ENCODE measurements at regions not wholly inside any gene's neighbourhood (a gene's known extent, or its start where the extent isn't known, plus 50 kb on each side); places are given as distances from the start of the nearest gene placed in this dataset.

DNA sequence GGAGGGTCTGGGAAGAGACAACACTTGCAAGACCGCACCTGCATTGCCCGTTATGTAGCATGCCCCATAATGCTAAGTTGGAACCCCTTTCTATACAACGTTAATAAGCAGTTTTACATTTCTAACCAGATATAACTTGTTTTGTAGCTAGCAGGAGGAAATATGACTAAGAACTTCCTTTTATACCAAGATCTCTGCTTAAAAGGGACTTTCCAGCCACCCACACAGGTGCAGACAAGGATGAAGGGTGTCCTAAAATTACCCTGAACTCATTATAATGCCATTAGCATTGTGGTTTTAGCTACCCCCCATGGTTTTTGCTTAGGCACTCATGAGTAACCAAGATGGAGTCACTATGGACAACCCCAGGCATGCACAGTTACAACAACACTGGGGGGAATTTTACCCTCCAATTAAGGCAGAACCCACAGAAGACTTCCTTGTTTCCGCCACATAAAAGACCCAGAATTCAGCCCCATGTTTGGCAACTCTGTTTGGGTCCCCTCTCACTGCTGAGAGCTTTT is 362.8 kb downstream of the CBLN2 start:
- no peak for DNase-seq (ENCODE audit: low read depth)

- DNase-seq (ENCODE audit: low read depth) = no peak
These were observed 363.5 kb downstream of the CBLN2 start for GRCh38 chr18:72180689-72181088.

- no peak for DNase-seq (ENCODE audit: low read depth)
These were observed 369.0 kb downstream of the CBLN2 start for GRCh38 chr18:72174972-72175649.

- no peak for DNase-seq (ENCODE audit: low read depth)
These were observed 372.5 kb downstream of the CBLN2 start for GRCh38 chr18:72171596-72171995.

DNA sequence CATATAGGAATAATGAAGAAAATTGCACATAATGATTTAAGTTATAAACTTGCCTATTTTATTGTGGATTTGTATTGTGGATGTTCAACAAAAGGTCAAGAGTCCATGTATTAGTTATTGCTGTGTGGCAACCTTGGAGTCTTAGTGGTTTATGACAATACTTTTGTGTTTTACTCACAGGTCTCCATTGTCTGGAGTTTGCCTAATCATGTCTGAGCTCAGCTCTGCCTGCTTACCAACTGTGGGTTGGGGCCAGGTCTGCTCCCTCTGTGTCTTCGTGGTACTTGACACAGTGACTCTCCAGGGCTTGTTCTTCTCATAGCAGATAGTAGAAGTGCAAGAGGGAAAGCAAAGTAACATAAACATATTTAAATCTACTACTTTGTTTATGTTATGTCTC is 382.5 kb downstream of the CBLN2 start:
- no peak for DNase-seq (ENCODE audit: low read depth)

DNA sequence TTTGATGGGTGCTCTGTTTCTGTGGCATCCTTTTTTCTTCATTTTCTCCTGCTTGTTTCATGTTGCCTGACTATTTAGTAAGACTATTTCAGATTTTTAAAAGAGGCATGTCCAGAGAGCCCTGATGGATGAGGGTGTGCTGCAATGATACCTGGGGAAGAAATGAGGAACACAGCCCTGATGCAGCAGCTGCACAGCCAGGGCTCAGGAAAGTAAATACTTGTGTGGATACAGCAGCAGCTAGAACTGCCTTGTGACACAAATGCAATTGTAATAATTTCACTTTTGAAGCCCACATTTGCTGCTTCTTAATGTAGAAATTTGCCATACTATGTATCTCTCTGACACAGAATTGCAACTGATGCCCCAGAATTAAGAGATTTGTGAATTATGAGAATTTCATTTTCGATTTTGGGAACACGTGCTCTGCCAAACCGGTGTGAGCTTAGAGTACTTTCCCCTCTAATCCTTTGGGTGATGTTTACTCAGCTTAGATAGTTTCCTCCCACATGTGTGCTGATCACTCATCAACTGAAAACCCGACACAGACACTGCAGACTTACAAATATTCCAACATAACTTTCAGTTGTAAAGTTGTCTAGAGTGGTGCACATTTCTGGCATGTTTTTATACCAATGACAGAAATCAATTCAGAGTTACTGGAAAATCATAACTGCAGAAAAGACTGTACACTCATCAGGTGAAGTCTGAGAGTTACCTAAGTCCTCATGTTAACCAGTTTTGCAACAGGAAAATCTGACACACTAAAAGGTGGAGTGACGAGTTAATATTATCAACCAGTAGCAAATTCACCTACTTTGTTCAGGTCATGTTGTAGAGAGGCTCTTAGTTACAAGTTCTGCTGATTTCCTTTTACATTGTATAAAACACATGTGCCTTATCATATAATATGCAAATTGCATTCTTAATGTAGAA is 383.4 kb downstream of the CBLN2 start:
- DNase-seq (ENCODE audit: low read depth) = no peak

- no peak for DNase-seq (ENCODE audit: low read depth)
These were observed 388.8 kb downstream of the CBLN2 start for GRCh38 chr18:72155327-72155726.

GRCh38 chr18:72154926-72155325 is 389.2 kb downstream of the CBLN2 start:
- no peak for DNase-seq (ENCODE audit: low read depth)

DNA sequence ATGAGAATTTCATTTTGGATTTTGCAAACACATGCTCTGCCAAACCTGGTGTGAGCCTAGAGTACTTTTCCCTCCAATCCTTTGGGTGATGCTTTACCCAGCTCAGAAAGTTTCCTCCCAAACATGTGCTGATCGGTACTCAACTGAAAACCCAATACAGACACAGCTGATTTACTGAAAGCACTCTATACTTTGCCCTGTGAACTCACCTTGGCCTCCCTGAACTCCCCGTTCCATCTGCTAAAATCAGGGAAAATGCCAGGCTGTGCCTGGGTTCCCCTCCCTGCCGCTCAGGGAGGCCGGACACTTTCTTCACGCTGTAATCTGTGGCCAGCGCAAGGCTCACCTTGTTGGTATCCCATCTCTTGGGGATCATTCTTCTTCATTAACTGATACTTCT is 391.2 kb downstream of the CBLN2 start:
- DNase-seq (ENCODE audit: low read depth) = no peak

DNA sequence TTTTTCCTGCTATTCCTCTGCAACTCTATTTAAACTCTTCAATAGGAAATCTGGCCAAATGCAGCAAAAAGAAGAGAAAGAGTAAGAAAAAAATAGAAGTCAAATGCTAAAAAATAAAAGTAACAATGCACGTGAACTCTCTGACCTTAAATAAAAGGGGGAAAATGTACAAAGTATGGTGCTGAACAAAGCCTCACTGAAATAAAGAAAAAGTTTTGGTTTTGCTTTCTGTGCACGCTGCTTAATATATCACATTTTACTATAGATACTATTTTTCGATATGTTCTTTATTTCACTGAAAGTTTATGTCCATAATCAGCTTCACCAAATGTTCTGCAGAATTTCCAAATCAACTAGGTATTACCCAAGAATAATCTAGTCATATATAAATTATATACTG is 396.3 kb downstream of the CBLN2 start:
- no peak for DNase-seq (ENCODE audit: low read depth)

GRCh38 chr18:72140007-72140406 is 404.1 kb downstream of the CBLN2 start:
- DNase-seq (ENCODE audit: low read depth) = no peak

DNA sequence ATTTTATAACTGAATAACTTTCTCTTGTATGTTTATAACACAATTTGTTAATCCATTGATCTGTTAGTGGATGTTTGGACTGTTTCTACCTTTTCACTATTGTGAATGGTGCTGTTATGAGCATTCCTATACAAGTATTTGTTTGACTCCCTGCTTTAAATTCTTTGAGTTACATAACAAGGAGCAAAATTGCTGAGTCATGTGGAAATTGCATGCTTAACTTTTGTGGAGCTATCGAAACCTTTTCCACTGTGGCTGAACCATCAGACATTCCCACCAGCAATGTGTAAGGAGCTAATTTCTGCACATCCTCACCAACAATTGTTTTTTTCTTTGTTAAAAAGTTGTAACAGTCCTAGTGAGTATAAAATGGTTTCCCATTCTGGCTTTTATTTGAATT is 415.5 kb downstream of the CBLN2 start:
- DNase-seq (ENCODE audit: low read depth) = peak; percentile 13

GRCh38 chr18:72122103-72122502 is 422.0 kb downstream of the CBLN2 start:
- DNase-seq (ENCODE audit: low read depth) = no peak

DNA sequence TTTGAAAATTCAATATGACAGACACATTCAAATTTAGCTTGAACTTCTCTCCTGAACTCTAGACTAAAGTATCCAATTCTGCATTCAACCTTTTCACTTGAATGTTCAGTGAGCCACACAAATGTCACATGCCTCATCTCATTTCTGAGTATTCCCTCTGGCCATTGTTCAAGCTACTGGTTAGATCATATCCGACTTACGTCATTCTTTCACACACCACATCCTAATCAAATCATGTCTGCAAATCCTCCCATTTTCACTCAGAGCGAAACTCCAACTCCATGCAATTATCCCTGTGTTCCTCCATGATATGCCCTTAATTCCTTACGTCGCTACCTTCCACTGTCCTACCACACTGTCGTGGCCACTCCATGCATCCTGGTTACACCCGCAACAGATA is 425.1 kb downstream of the CBLN2 start:
- peak; percentile 47 for DNase-seq (ENCODE audit: low read depth)

DNA sequence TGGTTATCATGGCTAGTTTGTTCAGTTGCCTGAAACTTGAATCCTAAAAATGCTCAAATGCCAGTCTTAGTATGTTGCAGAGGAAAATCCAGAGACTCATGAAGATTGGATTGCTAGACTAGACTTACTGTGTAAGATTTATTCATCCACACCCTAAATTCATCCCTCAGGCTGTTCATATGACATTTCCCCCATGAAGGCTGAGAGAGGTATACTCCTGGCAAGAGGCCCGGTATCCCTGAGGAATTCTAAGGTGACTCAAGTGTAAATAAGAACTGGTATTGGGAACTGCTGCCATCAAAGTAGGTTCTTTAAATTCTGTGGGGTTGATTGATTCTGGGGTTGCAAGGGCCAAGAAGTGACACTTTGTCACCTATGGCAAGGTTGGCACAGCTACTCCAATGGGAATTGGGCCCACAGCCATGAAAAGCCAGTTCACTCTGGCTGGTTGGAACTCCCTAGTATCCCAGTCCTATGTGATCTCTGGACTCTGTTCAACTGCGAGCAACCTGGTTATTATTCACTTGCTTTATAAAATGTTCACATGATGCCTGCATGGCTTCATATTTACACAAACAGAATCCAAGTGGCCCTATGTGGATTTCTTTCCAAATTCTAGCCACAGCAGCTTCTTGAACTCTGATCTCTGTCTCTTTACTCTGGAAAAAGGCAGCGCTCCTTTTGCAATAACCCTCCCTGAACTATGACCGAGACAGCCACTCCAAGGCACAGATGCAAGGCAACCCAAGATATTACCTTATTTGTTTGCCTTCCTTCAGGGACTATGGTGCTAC is 429.1 kb downstream of the CBLN2 start:
- DNase-seq (ENCODE audit: low read depth) = no peak

DNA sequence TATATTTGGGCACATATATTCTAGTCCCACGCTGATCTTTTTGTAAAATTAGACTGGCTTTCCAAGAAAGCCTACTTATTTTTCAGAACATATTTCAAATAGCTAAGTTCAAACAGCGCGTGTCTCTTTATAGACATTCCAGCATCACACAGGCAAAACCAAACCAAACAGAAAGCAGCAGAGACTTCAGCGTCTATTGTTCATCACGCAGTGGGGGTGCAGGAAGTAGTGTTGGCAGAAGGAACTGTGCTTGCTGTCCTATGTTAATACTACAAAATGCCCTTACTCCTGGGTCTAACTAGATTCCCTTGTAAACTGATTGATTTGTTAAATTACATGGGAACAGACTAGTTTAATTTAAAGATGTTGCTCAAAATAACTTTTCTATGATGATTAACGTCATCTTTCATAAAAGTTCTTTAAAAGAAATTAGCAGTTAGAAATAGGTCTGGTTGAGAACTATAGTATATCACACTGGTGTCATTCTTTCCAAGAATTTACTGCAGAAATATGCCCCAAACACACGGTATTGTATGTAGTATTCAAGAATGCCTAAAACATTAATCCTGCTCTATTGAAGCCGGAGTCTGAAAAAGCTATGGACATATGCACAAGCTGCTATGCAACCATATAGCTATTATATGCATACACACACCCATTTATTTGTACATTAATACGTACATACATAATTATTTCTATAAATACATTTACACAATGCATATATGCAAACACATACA is 436.3 kb downstream of the CBLN2 start:
- DNase-seq (ENCODE audit: low read depth) = peak; percentile 28

- peak; percentile 2 for DNase-seq (ENCODE audit: low read depth)
These were observed 439.3 kb downstream of the CBLN2 start for GRCh38 chr18:72104851-72105250.

GRCh38 chr18:72102412-72102811 is 441.7 kb downstream of the CBLN2 start:
- DNase-seq (ENCODE audit: low read depth) = no peak

- DNase-seq (ENCODE audit: low read depth) = no peak
These were observed 443.6 kb downstream of the CBLN2 start for GRCh38 chr18:72100465-72101004.

DNA sequence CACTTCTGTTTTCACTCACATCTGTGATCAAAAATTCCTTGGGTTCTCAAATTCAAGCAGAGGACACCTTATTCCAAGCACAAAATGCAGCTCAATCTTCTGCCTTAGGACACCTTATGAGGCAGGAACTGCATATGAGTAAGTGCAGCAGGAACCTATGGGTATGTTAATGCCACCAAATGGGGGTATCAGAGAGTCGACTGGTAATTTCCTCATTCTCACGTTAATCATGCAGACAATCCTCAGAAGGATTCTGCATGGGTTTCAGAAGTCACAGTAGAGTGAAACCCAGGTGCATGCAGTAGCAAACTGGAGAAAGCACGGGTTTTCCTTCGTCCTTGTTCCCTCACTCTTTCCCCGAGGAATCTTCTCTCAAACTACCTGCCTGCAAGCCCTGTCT is 452.8 kb downstream of the CBLN2 start:
- DNase-seq (ENCODE audit: low read depth) = no peak

GRCh38 chr18:72089432-72089831 is 454.7 kb downstream of the CBLN2 start:
- no peak for DNase-seq (ENCODE audit: low read depth)
